ENCODE measurements at regions not wholly inside any gene's neighbourhood (a gene's known extent, or its start where the extent isn't known, plus 50 kb on each side); places are given as distances from the start of the nearest gene placed in this dataset.

DNA sequence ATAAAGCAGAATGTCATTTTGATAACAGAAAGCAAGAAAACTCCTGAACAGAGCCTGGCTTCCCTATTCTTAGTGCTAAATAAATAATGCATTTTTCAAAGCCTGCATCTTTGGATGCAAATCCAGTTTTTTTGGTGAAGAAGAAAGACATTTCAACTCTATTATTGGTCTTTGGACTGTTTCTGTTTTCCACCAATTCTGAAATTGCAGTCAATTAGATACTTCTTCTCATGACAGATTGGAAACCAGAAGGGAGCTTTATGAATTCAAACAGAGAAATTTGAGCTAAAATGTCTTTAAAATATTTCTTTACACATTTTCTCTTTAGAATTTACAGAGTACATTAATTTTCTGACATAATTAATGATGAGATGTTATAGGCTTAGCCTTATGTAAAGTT lies 189.8 kb downstream of the YTHDC2 start:
- in situ Hi-C loops (cut with MboI; ENCODE audit: low sequenced_read_pairs) (no loop called here), intact Hi-C loops (cut with micrococcal nuclease) (no loop called here), dilution Hi-C loops (cut with HindIII; ENCODE audit: low sequenced_read_pairs, unreplicated experiment) (no loop called here)
- no peak overlapping the region for H2BK120ac ChIP-seq (ENCODE audit: low read depth, low read length)
- no peak overlapping the region for H2BK5ac ChIP-seq (ENCODE audit: low read depth, low read length, poor library complexity, severe bottlenecking)
- no peaks in the 10 kb centered on the region for H4K20me1 ChIP-seq (ENCODE audit: insufficient read depth, low read length)
- no peak for ATAC-seq (ENCODE audit: low read depth)
- TF ChIP-seq RFX5 (IDR thresholded peaks at IDR 0.05; ENCODE audit: low read depth, low read length) (no peak), RAD21 (IDR thresholded peaks at IDR 0.05; ENCODE audit: low read length) (no peak), NFE2L2 (IDR thresholded peaks at IDR 0.05; ENCODE audit: low read depth, low read length) (no peak), POLR2A (IDR thresholded peaks at IDR 0.05; ENCODE audit: low read depth, low read length) (no peak), CEBPB (IDR thresholded peaks at IDR 0.05; ENCODE audit: low read depth, low read length) (no peak), BHLHE40 (IDR thresholded peaks at IDR 0.05; ENCODE audit: low read depth, low read length) (no peak), FOS (IDR thresholded peaks at IDR 0.05; ENCODE audit: low read depth, low read length) (no peak), MAFK (IDR thresholded peaks at IDR 0.05; ENCODE audit: low read depth, low read length) (no peak)
- TF ChIP-seq, protein P1, sequence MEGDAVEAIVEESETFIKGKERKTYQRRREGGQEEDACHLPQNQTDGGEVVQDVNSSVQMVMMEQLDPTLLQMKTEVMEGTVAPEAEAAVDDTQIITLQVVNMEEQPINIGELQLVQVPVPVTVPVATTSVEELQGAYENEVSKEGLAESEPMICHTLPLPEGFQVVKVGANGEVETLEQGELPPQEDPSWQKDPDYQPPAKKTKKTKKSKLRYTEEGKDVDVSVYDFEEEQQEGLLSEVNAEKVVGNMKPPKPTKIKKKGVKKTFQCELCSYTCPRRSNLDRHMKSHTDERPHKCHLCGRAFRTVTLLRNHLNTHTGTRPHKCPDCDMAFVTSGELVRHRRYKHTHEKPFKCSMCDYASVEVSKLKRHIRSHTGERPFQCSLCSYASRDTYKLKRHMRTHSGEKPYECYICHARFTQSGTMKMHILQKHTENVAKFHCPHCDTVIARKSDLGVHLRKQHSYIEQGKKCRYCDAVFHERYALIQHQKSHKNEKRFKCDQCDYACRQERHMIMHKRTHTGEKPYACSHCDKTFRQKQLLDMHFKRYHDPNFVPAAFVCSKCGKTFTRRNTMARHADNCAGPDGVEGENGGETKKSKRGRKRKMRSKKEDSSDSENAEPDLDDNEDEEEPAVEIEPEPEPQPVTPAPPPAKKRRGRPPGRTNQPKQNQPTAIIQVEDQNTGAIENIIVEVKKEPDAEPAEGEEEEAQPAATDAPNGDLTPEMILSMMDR (conservative IDR thresholded peaks at IDR 0.05; ENCODE audit: low read depth, low read length), result no peak
- TF ChIP-seq, protein P2, sequence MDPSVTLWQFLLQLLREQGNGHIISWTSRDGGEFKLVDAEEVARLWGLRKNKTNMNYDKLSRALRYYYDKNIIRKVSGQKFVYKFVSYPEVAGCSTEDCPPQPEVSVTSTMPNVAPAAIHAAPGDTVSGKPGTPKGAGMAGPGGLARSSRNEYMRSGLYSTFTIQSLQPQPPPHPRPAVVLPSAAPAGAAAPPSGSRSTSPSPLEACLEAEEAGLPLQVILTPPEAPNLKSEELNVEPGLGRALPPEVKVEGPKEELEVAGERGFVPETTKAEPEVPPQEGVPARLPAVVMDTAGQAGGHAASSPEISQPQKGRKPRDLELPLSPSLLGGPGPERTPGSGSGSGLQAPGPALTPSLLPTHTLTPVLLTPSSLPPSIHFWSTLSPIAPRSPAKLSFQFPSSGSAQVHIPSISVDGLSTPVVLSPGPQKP (IDR thresholded peaks at IDR 0.05; ENCODE audit: borderline replicate concordance, low read depth, low read length), result no peak
- ChIA-PET POLR2A (ENCODE audit: unreplicated experiment) (no interaction called here), CTCF (no interaction called here)
- no peaks in the 10 kb centered on the region for H3K79me1 ChIP-seq (ENCODE audit: low read depth in 1 of 2, low read length in 2 of 2)
- no peak overlapping the region for H4K5ac ChIP-seq (ENCODE audit: low read depth, low read length)
- H3K27ac ChIP-seq (ENCODE audit: insufficient read depth, low read length), result no peak overlapping the region
- no peak overlapping the region for H2AK5ac ChIP-seq (ENCODE audit: low read depth, low read length)
- no peak for DNase-seq
- no peak overlapping the region for H2BK15ac ChIP-seq (ENCODE audit: low read depth, low read length)
- H3K4me3 ChIP-seq (ENCODE audit: insufficient read depth, low read depth, low read length), result no peak overlapping the region
- no peaks in the 10 kb centered on the region for H3K27me3 ChIP-seq (ENCODE audit: control insufficient read depth, insufficient read depth, low read length)
- H2AFZ ChIP-seq (replicated peaks; ENCODE audit: low read length, poor library complexity), result no peak overlapping the region
- H3K18ac ChIP-seq (ENCODE audit: low read depth, low read length), result no peak overlapping the region
- no peak overlapping the region for H2AK9ac ChIP-seq (replicated peaks; ENCODE audit: low read depth, low read length, poor library complexity)
- no peaks in the 10 kb centered on the region for H3K4me1 ChIP-seq (ENCODE audit: control insufficient read depth, insufficient read depth, low read length)
- BruUV-seq (replicated peaks), result no TSS peak
- no peak overlapping the region for H3K56ac ChIP-seq (ENCODE audit: extremely low read depth, insufficient read depth, low read length)
- H3K4me2 ChIP-seq (ENCODE audit: low read depth, low read length), result no peak overlapping the region
- H3K14ac ChIP-seq (replicated peaks; ENCODE audit: low read depth, low read length), result no peak overlapping the region
- H3K9me1 ChIP-seq (ENCODE audit: insufficient read depth, low read length), result no peaks in the 10 kb centered on the region
- 0 out of 2 replicates have a peak, but pooled peaks cover 2% of the 10 kb centered on the region for H3K9me3 ChIP-seq (ENCODE audit: control insufficient read depth, insufficient read depth, low read length)
- no peak overlapping the region for H3K4ac ChIP-seq (ENCODE audit: low read depth, low read length)
- H3K23ac ChIP-seq (ENCODE audit: low read depth, low read length), result no peak overlapping the region
- no peak overlapping the region for H4K8ac ChIP-seq (ENCODE audit: low read depth in 2 of 2, low read length in 2 of 2)
- no peak overlapping the region for H3K9ac ChIP-seq (ENCODE audit: low read depth, low read length)
- H3K36me3 ChIP-seq (ENCODE audit: control insufficient read depth, insufficient read depth, low read length), result no peaks in the 10 kb centered on the region
- H2BK20ac ChIP-seq (ENCODE audit: low read depth, low read length), result no peak overlapping the region
- H4K91ac ChIP-seq (ENCODE audit: insufficient read depth, low read depth, low read length), result no peak overlapping the region
